Endothelial cell (in vitro differentiated cells): ENCODE measurements at regions not wholly inside any gene's neighbourhood (a gene's known extent, or its start where the extent isn't known, plus 50 kb on each side); places are given as distances from the start of the nearest gene placed in this dataset.
A peak's percentile ranks its signal among the peaks of the same experiment; 100 is the strongest.

Experiments used
- DNase-seq: peaks from one replicate; pipeline ENCODE4 v3.0.0; 2021; ENCODE audit warnings: low spot score
- H3K27ac Mint-ChIP-seq: one replicate; pipeline ENCODE4 v1.8.0; 2021; ENCODE audit warnings: mixed read lengths, inconsistent platforms; ENCODE audit not compliant: unreplicated experiment
- H3K27me3 Mint-ChIP-seq: one replicate; pipeline ENCODE4 v1.8.0; 2021; ENCODE audit warnings: mild to moderate bottlenecking, moderate library complexity, mixed read lengths, inconsistent platforms; ENCODE audit not compliant: unreplicated experiment
- H3K36me3 Mint-ChIP-seq: one replicate; pipeline ENCODE4 v1.8.0; 2021; ENCODE audit warnings: mild to moderate bottlenecking, low read depth, mixed read lengths, inconsistent platforms; ENCODE audit not compliant: unreplicated experiment
- H3K4me1 Mint-ChIP-seq: one replicate; pipeline ENCODE4 v1.8.0; 2021; ENCODE audit warnings: mild to moderate bottlenecking, mixed read lengths, inconsistent platforms; ENCODE audit not compliant: unreplicated experiment
- H3K4me3 Mint-ChIP-seq: one replicate; pipeline ENCODE4 v1.8.0; 2021; ENCODE audit warnings: mild to moderate bottlenecking, mixed read lengths, inconsistent platforms; ENCODE audit not compliant: unreplicated experiment
- H3K9me3 Mint-ChIP-seq: one replicate; pipeline ENCODE4 v1.8.0; 2021; ENCODE audit warnings: mixed read lengths, inconsistent platforms; ENCODE audit not compliant: unreplicated experiment
- TF ChIP-seq, protein P1 (sequence below): fragments of 200-600 bp; sonication (generic); IDR thresholded peaks from one replicate; pipeline ENCODE4 v1.5.0; 2021; ENCODE audit warnings: antibody characterized with exemption; ENCODE audit not compliant: unreplicated experiment

- H3K27me3 Mint-ChIP-seq = peaks cover 5% of the 10 kb centered on the region
- H3K36me3 Mint-ChIP-seq = no peaks in the 10 kb centered on the region
- DNase-seq = no peak
- H3K4me1 Mint-ChIP-seq = peaks cover 30% of the 10 kb centered on the region
- H3K4me3 Mint-ChIP-seq = no peak overlapping the region
- no peaks in the 10 kb centered on the region for H3K9me3 Mint-ChIP-seq
- peak overlapping the region; percentile 90 for H3K27ac Mint-ChIP-seq
- TF ChIP-seq, protein P1, sequence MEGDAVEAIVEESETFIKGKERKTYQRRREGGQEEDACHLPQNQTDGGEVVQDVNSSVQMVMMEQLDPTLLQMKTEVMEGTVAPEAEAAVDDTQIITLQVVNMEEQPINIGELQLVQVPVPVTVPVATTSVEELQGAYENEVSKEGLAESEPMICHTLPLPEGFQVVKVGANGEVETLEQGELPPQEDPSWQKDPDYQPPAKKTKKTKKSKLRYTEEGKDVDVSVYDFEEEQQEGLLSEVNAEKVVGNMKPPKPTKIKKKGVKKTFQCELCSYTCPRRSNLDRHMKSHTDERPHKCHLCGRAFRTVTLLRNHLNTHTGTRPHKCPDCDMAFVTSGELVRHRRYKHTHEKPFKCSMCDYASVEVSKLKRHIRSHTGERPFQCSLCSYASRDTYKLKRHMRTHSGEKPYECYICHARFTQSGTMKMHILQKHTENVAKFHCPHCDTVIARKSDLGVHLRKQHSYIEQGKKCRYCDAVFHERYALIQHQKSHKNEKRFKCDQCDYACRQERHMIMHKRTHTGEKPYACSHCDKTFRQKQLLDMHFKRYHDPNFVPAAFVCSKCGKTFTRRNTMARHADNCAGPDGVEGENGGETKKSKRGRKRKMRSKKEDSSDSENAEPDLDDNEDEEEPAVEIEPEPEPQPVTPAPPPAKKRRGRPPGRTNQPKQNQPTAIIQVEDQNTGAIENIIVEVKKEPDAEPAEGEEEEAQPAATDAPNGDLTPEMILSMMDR = no peak
Observed at GRCh38 chr2:17124575-17125318, 393.5 kb downstream of the RAD51AP2 start.

GRCh38 chr2:17122887-17123501, 395.2 kb downstream of the RAD51AP2 start:
- H3K36me3 Mint-ChIP-seq = no peaks in the 10 kb centered on the region
- no peaks in the 10 kb centered on the region for H3K9me3 Mint-ChIP-seq
- TF ChIP-seq, protein P1 = no peak
- peaks cover 5% of the 10 kb centered on the region for H3K27me3 Mint-ChIP-seq
- peak; percentile 58 for DNase-seq
- no peak overlapping the region for H3K4me3 Mint-ChIP-seq
- peak overlapping the region; percentile 95 for H3K27ac Mint-ChIP-seq
- H3K4me1 Mint-ChIP-seq = peaks cover 30% of the 10 kb centered on the region

GRCh38 chr2:17115466-17115865, 402.8 kb downstream of the RAD51AP2 start:
- Mint-ChIP-seq H3K9me3 (no peaks in the 10 kb centered on the region), H3K27me3 (peaks cover 1% of the 10 kb centered on the region), H3K4me1 (no peaks in the 10 kb centered on the region), H3K27ac (no peak overlapping the region), H3K36me3 (no peaks in the 10 kb centered on the region), H3K4me3 (no peak overlapping the region)
- DNase-seq = no peak
- TF ChIP-seq, protein P1 = no peak

- Mint-ChIP-seq H3K27ac (no peak overlapping the region), H3K4me1 (no peaks in the 10 kb centered on the region), H3K36me3 (no peaks in the 10 kb centered on the region), H3K9me3 (no peaks in the 10 kb centered on the region), H3K27me3 (peaks cover 1% of the 10 kb centered on the region), H3K4me3 (no peak overlapping the region)
- TF ChIP-seq, protein P1 = no peak
- DNase-seq = no peak
Observed at GRCh38 chr2:17115042-17115441, 403.2 kb downstream of the RAD51AP2 start.

DNA sequence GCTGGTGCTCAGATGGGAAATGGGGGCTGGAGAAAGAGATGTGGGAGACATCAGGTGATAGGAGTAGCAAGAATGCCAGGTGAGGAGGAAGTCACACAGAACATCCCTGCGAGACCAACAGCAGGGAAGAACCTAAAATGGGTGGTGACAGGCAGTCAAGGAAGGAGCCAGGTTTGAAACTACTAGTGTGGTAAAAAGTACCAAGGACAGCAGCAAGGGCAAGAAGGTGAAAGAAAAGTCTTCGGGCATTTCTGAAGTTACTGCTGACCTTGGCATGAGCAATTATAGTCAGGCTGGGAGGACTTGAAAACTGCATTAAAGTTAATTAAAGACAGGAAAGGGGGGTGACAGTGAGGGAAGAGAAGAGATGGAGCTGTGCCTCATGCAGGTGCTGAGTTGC, 410.4 kb downstream of the RAD51AP2 start:
- DNase-seq = no peak
- H3K27me3 Mint-ChIP-seq = no peaks in the 10 kb centered on the region
- no peaks in the 10 kb centered on the region for H3K9me3 Mint-ChIP-seq
- H3K27ac Mint-ChIP-seq = no peak overlapping the region
- peaks cover 3% of the 10 kb centered on the region for H3K4me1 Mint-ChIP-seq
- H3K4me3 Mint-ChIP-seq = no peak overlapping the region
- no peaks in the 10 kb centered on the region for H3K36me3 Mint-ChIP-seq
- TF ChIP-seq, protein P1 = no peak
